ENCODE measurements at regions not wholly inside any gene's neighbourhood (a gene's known extent, or its start where the extent isn't known, plus 50 kb on each side); places are given as distances from the start of the nearest gene placed in this dataset.
A peak's percentile ranks its signal among the peaks of the same experiment; 100 is the strongest.

GRCh38 chr6:19554356-19555225 lies 282.6 kb upstream of the ID4 start:
- peak in 1 of 3 donors; percentile 6 for DNase-seq
- no peaks in the 10 kb centered on the region for H3K4me1 ChIP-seq (ENCODE audit: low read depth)
- no peaks in the 10 kb centered on the region for H3K36me3 ChIP-seq (ENCODE audit: low read depth)
- no peak overlapping the region for H3K4me3 ChIP-seq
- no peak for ATAC-seq
- no peaks in the 10 kb centered on the region for H3K9me3 ChIP-seq
- TF ChIP-seq CTCF (IDR thresholded peaks at IDR 0.05) = no peak
- intact Hi-C loops (cut with DNase I, micrococcal nuclease) = no loop called here

- ATAC-seq (no peak), DNase-seq (no peak)
- Histone ChIP-seq H3K9me3 (no peaks in the 10 kb centered on the region), H3K4me1 (ENCODE audit: low read depth) (no peaks in the 10 kb centered on the region), H3K36me3 (ENCODE audit: low read depth) (no peaks in the 10 kb centered on the region), H3K4me3 (no peak overlapping the region)
- intact Hi-C loops (cut with DNase I, micrococcal nuclease) = no loop called here
- no peak for TF ChIP-seq CTCF (IDR thresholded peaks at IDR 0.05)
Measured at GRCh38 chr6:19557191-19557590, 280.0 kb upstream of the ID4 start.

GRCh38 chr6:19558201-19558600 lies 279.0 kb upstream of the ID4 start:
- H3K4me3 ChIP-seq = no peak overlapping the region
- no peaks in the 10 kb centered on the region for H3K9me3 ChIP-seq
- no peak for ATAC-seq
- TF ChIP-seq CTCF (IDR thresholded peaks at IDR 0.05) = no peak
- H3K4me1 ChIP-seq (ENCODE audit: low read depth) = no peaks in the 10 kb centered on the region
- no peak for DNase-seq
- intact Hi-C loops (cut with DNase I, micrococcal nuclease) = no loop called here
- H3K36me3 ChIP-seq (ENCODE audit: low read depth) = no peaks in the 10 kb centered on the region

GRCh38 chr6:19558934-19559333 lies 278.2 kb upstream of the ID4 start:
- H3K4me1 ChIP-seq (ENCODE audit: low read depth) = no peaks in the 10 kb centered on the region
- ATAC-seq = no peak
- no peak overlapping the region for H3K4me3 ChIP-seq
- no peak for DNase-seq
- no peaks in the 10 kb centered on the region for H3K9me3 ChIP-seq
- no peaks in the 10 kb centered on the region for H3K36me3 ChIP-seq (ENCODE audit: low read depth)
- intact Hi-C loops (cut with DNase I, micrococcal nuclease) = no loop called here
- no peak for TF ChIP-seq CTCF (IDR thresholded peaks at IDR 0.05)

- ATAC-seq (no peak), DNase-seq (no peak)
- H3K36me3 ChIP-seq (ENCODE audit: low read depth) = no peaks in the 10 kb centered on the region
- no peaks in the 10 kb centered on the region for H3K9me3 ChIP-seq
- TF ChIP-seq CTCF (IDR thresholded peaks at IDR 0.05) = no peak
- H3K4me1 ChIP-seq (ENCODE audit: low read depth) = no peaks in the 10 kb centered on the region
- H3K4me3 ChIP-seq = no peak overlapping the region
- intact Hi-C loops (cut with DNase I, micrococcal nuclease) = no loop called here
Measured at GRCh38 chr6:19562468-19562867, 274.7 kb upstream of the ID4 start.
